Thyroid gland (tissue), 4 donors: ENCODE measurements at regions not wholly inside any gene's neighbourhood (a gene's known extent, or its start where the extent isn't known, plus 50 kb on each side); places are given as distances from the start of the nearest gene placed in this dataset.

Experiments
- DNase-seq, 2 donors: peaks; one replicate each; pipeline ENCODE4 v3.0.0-alpha.2; 2019
- H3K27ac ChIP-seq, 3 donors: fragments of 200-600 bp; sonication (generic); 1 replicate in 2 of 3; 2 replicates in 1 of 3; pipeline ENCODE4 v1.5.1; 2016 to 2019; ENCODE audit warnings: mild to moderate bottlenecking in 1 of 3, moderate library complexity in 1 of 3
- H3K27me3 ChIP-seq: fragments of 200-600 bp; sonication (generic); one replicate; pipeline ENCODE4 v1.5.1; 2019
- H3K36me3 ChIP-seq, 2 donors: fragments of 200-600 bp; sonication (generic); one replicate each; pipeline ENCODE4 v1.5.1; 2016 to 2019
- H3K4me1 ChIP-seq, 2 donors: fragments of 200-600 bp; sonication (generic); one replicate each; pipeline ENCODE4 v1.5.1; 2017 to 2019
- H3K4me3 ChIP-seq, 3 donors: fragments of 200-600 bp; sonication (generic); replicated peaks in 1 of 3; 1 replicate in 2 of 3; 2 replicates in 1 of 3; pipeline ENCODE4 v1.5.1; 2016; ENCODE audit warnings: mild to moderate bottlenecking in 1 of 3
- H3K9me3 ChIP-seq: fragments of 200-600 bp; sonication (generic); one replicate; pipeline ENCODE4 v1.5.1; 2017
- POLR2A ChIP-seq, 2 donors: fragments of 450-650 bp; IDR thresholded peaks; one replicate each; pipeline ENCODE4 v1.6.1; 2017; ENCODE audit warnings: antibody characterized with exemption in 2 of 2, mild to moderate bottlenecking in 2 of 2, moderate library complexity in 1 of 2
- WGBS, 2 donors: methylation state at CpG; one replicate each; pipeline ENCODE4 v1.1.5; 2017; 5-methylcytosine and 5-hydroxymethylcytosine counted together
- intact Hi-C: fragments of 100-400 bp; cut with DNase I; formaldehyde crosslinking; loops from one replicate; pipeline ENCODE4 v1.15.1; 2023
- TF ChIP-seq, protein P1 (sequence below), 6 experiments: fragments of 200-600 bp in 3 of 6; fragments of 450-650 bp in 3 of 6; sonication (generic) in 3 of 6; IDR thresholded peaks; one replicate each; pipeline ENCODE4 v1.5.1; 2016 to 2019; ENCODE audit warnings: antibody characterized with exemption in 6 of 6, mild to moderate bottlenecking in 2 of 6, inconsistent platforms in 1 of 6, moderate library complexity in 1 of 6

DNA sequence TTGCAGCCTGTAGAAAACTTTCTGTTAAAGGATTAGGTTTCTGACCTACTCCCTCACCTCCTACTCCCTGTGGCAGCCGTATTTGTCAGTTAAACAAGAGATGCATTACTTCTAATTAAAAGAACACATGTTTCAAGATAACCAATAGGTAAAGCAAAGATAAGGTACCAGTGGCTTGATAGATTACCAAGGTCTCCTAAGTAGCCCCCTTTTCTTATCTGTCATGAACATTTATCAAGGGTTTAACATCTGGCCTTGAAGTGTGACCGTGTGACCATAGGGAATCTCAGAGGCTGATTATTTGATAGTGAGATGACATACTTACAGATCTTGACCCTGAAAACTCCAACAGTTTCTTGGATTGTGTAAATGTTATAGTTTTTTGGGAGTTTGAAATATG is 764.0 kb upstream of the EDIL3 start:
- Histone ChIP-seq H3K4me3 (no peak overlapping the region), H3K27me3 (no peaks in the 10 kb centered on the region), H3K36me3 (no peaks in the 10 kb centered on the region), H3K27ac (no peak overlapping the region), H3K4me1 (no peaks in the 10 kb centered on the region), H3K9me3 (no peaks in the 10 kb centered on the region)
- TF ChIP-seq, protein P1, sequence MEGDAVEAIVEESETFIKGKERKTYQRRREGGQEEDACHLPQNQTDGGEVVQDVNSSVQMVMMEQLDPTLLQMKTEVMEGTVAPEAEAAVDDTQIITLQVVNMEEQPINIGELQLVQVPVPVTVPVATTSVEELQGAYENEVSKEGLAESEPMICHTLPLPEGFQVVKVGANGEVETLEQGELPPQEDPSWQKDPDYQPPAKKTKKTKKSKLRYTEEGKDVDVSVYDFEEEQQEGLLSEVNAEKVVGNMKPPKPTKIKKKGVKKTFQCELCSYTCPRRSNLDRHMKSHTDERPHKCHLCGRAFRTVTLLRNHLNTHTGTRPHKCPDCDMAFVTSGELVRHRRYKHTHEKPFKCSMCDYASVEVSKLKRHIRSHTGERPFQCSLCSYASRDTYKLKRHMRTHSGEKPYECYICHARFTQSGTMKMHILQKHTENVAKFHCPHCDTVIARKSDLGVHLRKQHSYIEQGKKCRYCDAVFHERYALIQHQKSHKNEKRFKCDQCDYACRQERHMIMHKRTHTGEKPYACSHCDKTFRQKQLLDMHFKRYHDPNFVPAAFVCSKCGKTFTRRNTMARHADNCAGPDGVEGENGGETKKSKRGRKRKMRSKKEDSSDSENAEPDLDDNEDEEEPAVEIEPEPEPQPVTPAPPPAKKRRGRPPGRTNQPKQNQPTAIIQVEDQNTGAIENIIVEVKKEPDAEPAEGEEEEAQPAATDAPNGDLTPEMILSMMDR (IDR thresholded peaks at IDR 0.05): no peak
- no peak for TF ChIP-seq POLR2A (IDR thresholded peaks at IDR 0.05)
- intact Hi-C loops: no loop called here
- WGBS, 2 donors: 58% methylated on average over 2 of the region's 2 CpGs
- DNase-seq: no peak

DNA sequence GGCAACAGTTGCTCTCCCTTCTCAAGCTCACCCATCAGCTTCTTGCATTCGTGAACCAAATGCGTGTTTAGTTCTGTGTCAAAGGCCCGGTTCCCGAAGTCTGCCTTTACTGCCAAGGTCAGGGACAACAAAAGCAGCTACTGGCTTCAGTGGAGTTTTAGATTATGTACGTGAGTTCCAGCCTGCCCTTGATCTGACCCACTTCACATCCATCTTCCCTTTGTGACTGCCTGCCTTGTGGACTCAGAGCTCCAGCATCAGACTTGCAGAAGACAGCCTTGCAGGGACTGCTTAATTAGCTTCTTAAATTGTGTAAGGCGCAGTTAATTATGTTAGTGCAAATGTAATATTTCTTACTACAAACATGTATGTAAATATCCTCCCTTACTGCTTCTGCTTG is 774.7 kb upstream of the EDIL3 start:
- WGBS, 2 donors: 74 to 79% methylated on average over 6 of the region's 6 CpGs
- no peaks in the 10 kb centered on the region for H3K9me3 ChIP-seq
- no peaks in the 10 kb centered on the region for H3K36me3 ChIP-seq
- no peak overlapping the region for H3K27ac ChIP-seq
- intact Hi-C loops: no loop called here
- H3K4me3 ChIP-seq: no peak overlapping the region
- no peak for TF ChIP-seq POLR2A (IDR thresholded peaks at IDR 0.05)
- no peak for DNase-seq
- H3K27me3 ChIP-seq: no peaks in the 10 kb centered on the region
- no peaks in the 10 kb centered on the region for H3K4me1 ChIP-seq

DNA sequence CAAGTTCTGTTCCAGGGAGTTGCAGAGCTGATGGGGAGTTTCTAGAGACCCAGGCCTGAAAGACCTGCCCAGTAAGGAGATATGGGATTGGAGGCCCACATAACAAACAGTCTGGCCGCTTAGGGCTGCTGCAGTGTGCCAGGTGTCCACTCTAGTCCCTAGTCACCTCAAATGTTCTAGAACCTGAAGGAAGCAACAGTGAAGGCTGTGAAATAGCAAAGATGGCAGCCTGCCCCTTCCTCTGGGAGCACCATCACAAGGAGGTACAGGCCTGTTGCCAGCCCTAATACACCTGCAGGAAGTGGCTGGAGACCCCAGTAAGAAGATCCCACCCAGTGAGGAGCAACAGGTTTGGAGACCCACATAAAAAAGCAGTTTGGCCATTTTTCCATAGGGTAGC is 783.8 kb upstream of the EDIL3 start:
- H3K36me3 ChIP-seq: no peaks in the 10 kb centered on the region
- DNase-seq: no peak
- H3K27ac ChIP-seq: no peak overlapping the region
- no peak overlapping the region for H3K4me3 ChIP-seq
- WGBS, 2 donors: 82 to 91% methylated on average over 1 of the region's 1 CpG
- TF ChIP-seq POLR2A (IDR thresholded peaks at IDR 0.05): no peak
- TF ChIP-seq, protein P1 (IDR thresholded peaks at IDR 0.05): no peak
- H3K4me1 ChIP-seq: no peaks in the 10 kb centered on the region
- no peaks in the 10 kb centered on the region for H3K27me3 ChIP-seq
- H3K9me3 ChIP-seq: no peaks in the 10 kb centered on the region
- intact Hi-C loops: no loop called here

DNA sequence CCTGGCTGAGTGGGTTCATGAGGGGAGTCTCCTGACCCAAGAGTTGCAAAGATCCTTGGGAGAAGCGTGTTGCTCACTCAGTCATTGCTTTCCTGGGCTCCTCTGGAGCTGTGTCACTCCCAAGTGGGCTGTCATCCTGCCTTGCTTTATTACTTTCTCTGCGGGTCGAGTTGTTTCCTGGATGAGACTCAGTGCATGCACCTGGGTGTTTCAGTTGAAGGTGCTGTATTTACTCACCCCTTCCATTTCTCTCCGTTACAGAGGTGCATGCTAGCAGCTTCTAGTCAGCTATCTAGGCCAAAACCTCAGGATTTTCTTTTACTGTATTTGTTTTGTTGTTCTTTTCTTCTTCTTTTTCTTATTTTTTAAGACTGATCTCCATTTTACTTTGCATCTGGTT is 785.5 kb upstream of the EDIL3 start:
- H3K4me3 ChIP-seq: no peak overlapping the region
- H3K4me1 ChIP-seq: no peaks in the 10 kb centered on the region
- H3K27me3 ChIP-seq: no peaks in the 10 kb centered on the region
- no peak overlapping the region for H3K27ac ChIP-seq
- no peak for DNase-seq
- TF ChIP-seq POLR2A (IDR thresholded peaks at IDR 0.05): no peak
- TF ChIP-seq, protein P1 (IDR thresholded peaks at IDR 0.05): no peak
- 67 to 71% methylated on average over 4 of the region's 4 CpGs for WGBS, 2 donors
- no peaks in the 10 kb centered on the region for H3K36me3 ChIP-seq
- H3K9me3 ChIP-seq: no peaks in the 10 kb centered on the region
- intact Hi-C loops: no loop called here

DNA sequence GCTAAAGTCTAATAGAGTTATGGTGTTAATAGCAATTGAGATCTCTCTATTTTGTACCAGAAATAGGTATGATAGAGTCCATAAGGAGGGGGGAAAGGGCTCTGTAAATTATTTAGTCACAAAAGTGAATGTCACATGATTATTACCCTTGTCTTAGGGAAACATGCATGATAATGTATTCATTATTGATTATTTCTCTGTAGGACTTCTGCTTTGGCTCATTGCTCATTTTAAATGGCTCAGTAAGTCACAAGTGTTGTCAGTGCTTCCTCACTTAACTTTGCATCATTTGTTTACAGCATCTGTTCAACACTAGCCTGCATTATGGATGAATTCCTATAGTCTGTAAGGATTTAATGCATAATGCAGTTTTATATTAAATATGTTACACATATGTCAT is 788.8 kb upstream of the EDIL3 start:
- DNase-seq: no peak
- intact Hi-C loops: no loop called here
- Histone ChIP-seq H3K9me3 (no peaks in the 10 kb centered on the region), H3K4me1 (no peaks in the 10 kb centered on the region), H3K27me3 (no peaks in the 10 kb centered on the region), H3K36me3 (no peaks in the 10 kb centered on the region), H3K4me3 (no peak overlapping the region), H3K27ac (no peak overlapping the region)
- TF ChIP-seq, protein P1 (IDR thresholded peaks at IDR 0.05): no peak
- no peak for TF ChIP-seq POLR2A (IDR thresholded peaks at IDR 0.05)

DNA sequence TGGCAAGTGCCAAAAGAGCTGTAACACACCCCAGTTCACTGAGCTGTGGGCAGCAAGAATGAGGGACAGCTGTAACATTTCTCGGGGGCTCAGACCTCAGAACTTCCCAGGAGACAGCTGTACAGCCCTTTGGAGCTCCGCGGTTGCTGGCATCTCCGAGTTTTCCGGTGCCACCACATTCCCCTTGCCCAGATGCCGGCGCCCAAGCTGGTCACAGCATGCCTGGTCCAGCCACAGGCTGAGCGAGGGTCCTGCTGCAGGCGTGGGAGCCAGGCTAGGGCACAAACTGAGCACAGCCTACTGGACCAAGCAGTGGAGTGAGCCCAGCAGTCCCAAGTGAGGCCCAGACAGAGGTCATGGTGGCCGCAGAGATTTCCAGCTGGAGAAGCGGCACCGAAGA is 797.7 kb upstream of the EDIL3 start:
- 93 to 96% methylated on average over 8 to 12 of the region's 12 CpGs for WGBS, 2 donors
- H3K4me3 ChIP-seq: no peak overlapping the region
- no peak for DNase-seq
- intact Hi-C loops: no loop called here
- no peaks in the 10 kb centered on the region for H3K9me3 ChIP-seq
- H3K36me3 ChIP-seq: no peaks in the 10 kb centered on the region
- H3K27ac ChIP-seq: no peak overlapping the region
- no peaks in the 10 kb centered on the region for H3K4me1 ChIP-seq
- H3K27me3 ChIP-seq: no peaks in the 10 kb centered on the region
- TF ChIP-seq, protein P1 (IDR thresholded peaks at IDR 0.05): no peak
- no peak for TF ChIP-seq POLR2A (IDR thresholded peaks at IDR 0.05)
